ENCODE measurements at regions not wholly inside any gene's neighbourhood (a gene's known extent, or its start where the extent isn't known, plus 50 kb on each side); places are given as distances from the start of the nearest gene placed in this dataset.

GRCh38 chr14:97625477-97625876, 828.3 kb downstream of the VRK1 start:
- WGBS, 3 donors = 45 to 47% (median 46%) methylated on average over 3 of the region's 3 CpGs
- Histone ChIP-seq H3K36me3 (ENCODE audit: control insufficient read depth in 3 of 3, insufficient read depth in 2 of 3, low read depth in 1 of 3, low read length in 3 of 3) (no peaks in the 10 kb centered on the region), H3K4me3 (ENCODE audit: low read depth in 1 of 3, low read length in 3 of 3) (no peak overlapping the region), H3K27ac (ENCODE audit: low read depth in 1 of 3, low read length in 2 of 3) (no peak overlapping the region), H3K27me3 (ENCODE audit: control insufficient read depth in 3 of 3, insufficient read depth in 3 of 3, low read length in 3 of 3) (no peaks in the 10 kb centered on the region), H3K4me1 (ENCODE audit: control insufficient read depth in 3 of 3, insufficient read depth in 2 of 3, low read depth in 1 of 3, low read length in 2 of 3) (no peaks in the 10 kb centered on the region), H3K9me3 (ENCODE audit: control insufficient read depth in 2 of 2, insufficient read depth in 1 of 2, low read depth in 1 of 2, low read length in 1 of 2) (no peaks in the 10 kb centered on the region)
- no peak for DNase-seq
- FAIRE-seq = no peak

- 49 to 63% (median 61%) methylated on average over 4 of the region's 4 CpGs for WGBS, 3 donors
- Histone ChIP-seq H3K4me1 (ENCODE audit: control insufficient read depth in 3 of 3, insufficient read depth in 2 of 3, low read depth in 1 of 3, low read length in 2 of 3) (no peaks in the 10 kb centered on the region), H3K9me3 (ENCODE audit: control insufficient read depth in 2 of 2, insufficient read depth in 1 of 2, low read depth in 1 of 2, low read length in 1 of 2) (no peaks in the 10 kb centered on the region), H3K4me3 (ENCODE audit: low read depth in 1 of 3, low read length in 3 of 3) (no peak overlapping the region), H3K27me3 (ENCODE audit: control insufficient read depth in 3 of 3, insufficient read depth in 3 of 3, low read length in 3 of 3) (no peaks in the 10 kb centered on the region), H3K36me3 (ENCODE audit: control insufficient read depth in 3 of 3, insufficient read depth in 2 of 3, low read depth in 1 of 3, low read length in 3 of 3) (no peaks in the 10 kb centered on the region), H3K27ac (ENCODE audit: low read depth in 1 of 3, low read length in 2 of 3) (no peak overlapping the region)
- FAIRE-seq = no peak
- no peak for DNase-seq
Measured at GRCh38 chr14:97626088-97626487, 828.9 kb downstream of the VRK1 start.

GRCh38 chr14:97630249-97630648, 833.1 kb downstream of the VRK1 start:
- no peak for FAIRE-seq
- 74 to 81% (median 77%) methylated on average over 5 of the region's 5 CpGs for WGBS, 3 donors
- Histone ChIP-seq H3K4me3 (ENCODE audit: low read depth in 1 of 3, low read length in 3 of 3) (no peak overlapping the region), H3K4me1 (ENCODE audit: control insufficient read depth in 3 of 3, insufficient read depth in 2 of 3, low read depth in 1 of 3, low read length in 2 of 3) (no peaks in the 10 kb centered on the region), H3K9me3 (ENCODE audit: control insufficient read depth in 2 of 2, insufficient read depth in 1 of 2, low read depth in 1 of 2, low read length in 1 of 2) (no peaks in the 10 kb centered on the region), H3K27me3 (ENCODE audit: control insufficient read depth in 3 of 3, insufficient read depth in 3 of 3, low read length in 3 of 3) (no peaks in the 10 kb centered on the region), H3K27ac (ENCODE audit: low read depth in 1 of 3, low read length in 2 of 3) (no peak overlapping the region), H3K36me3 (ENCODE audit: control insufficient read depth in 3 of 3, insufficient read depth in 2 of 3, low read depth in 1 of 3, low read length in 3 of 3) (no peaks in the 10 kb centered on the region)
- no peak for DNase-seq

- H3K27me3 ChIP-seq (ENCODE audit: control insufficient read depth in 3 of 3, insufficient read depth in 3 of 3, low read length in 3 of 3) = no peaks in the 10 kb centered on the region
- 77 to 80% (median 80%) methylated on average over 4 of the region's 4 CpGs for WGBS, 3 donors
- FAIRE-seq (no peak), DNase-seq (no peak)
- no peaks in the 10 kb centered on the region for H3K9me3 ChIP-seq (ENCODE audit: control insufficient read depth in 2 of 2, insufficient read depth in 1 of 2, low read depth in 1 of 2, low read length in 1 of 2)
- no peak overlapping the region for H3K27ac ChIP-seq (ENCODE audit: low read depth in 1 of 3, low read length in 2 of 3)
- H3K4me1 ChIP-seq (ENCODE audit: control insufficient read depth in 3 of 3, insufficient read depth in 2 of 3, low read depth in 1 of 3, low read length in 2 of 3) = no peaks in the 10 kb centered on the region
- H3K36me3 ChIP-seq (ENCODE audit: control insufficient read depth in 3 of 3, insufficient read depth in 2 of 3, low read depth in 1 of 3, low read length in 3 of 3) = no peaks in the 10 kb centered on the region
- H3K4me3 ChIP-seq (ENCODE audit: low read depth in 1 of 3, low read length in 3 of 3) = no peak overlapping the region
Measured at GRCh38 chr14:97633131-97633738, 836.1 kb downstream of the VRK1 start.

GRCh38 chr14:97634751-97635150, 837.6 kb downstream of the VRK1 start:
- DNase-seq = no peak
- H3K9me3 ChIP-seq (ENCODE audit: control insufficient read depth in 2 of 2, insufficient read depth in 1 of 2, low read depth in 1 of 2, low read length in 1 of 2) = no peaks in the 10 kb centered on the region
- no peaks in the 10 kb centered on the region for H3K36me3 ChIP-seq (ENCODE audit: control insufficient read depth in 3 of 3, insufficient read depth in 2 of 3, low read depth in 1 of 3, low read length in 3 of 3)
- no peaks in the 10 kb centered on the region for H3K27me3 ChIP-seq (ENCODE audit: control insufficient read depth in 3 of 3, insufficient read depth in 3 of 3, low read length in 3 of 3)
- H3K27ac ChIP-seq (ENCODE audit: low read depth in 1 of 3, low read length in 2 of 3) = no peak overlapping the region
- no peaks in the 10 kb centered on the region for H3K4me1 ChIP-seq (ENCODE audit: control insufficient read depth in 3 of 3, insufficient read depth in 2 of 3, low read depth in 1 of 3, low read length in 2 of 3)
- no peak for FAIRE-seq
- 25 to 32% (median 31%) methylated on average over 13 of the region's 13 CpGs for WGBS, 3 donors
- no peak overlapping the region for H3K4me3 ChIP-seq (ENCODE audit: low read depth in 1 of 3, low read length in 3 of 3)

GRCh38 chr14:97638864-97639263, 841.7 kb downstream of the VRK1 start:
- no peak for FAIRE-seq
- 54 to 60% (median 56%) methylated on average over 3 of the region's 3 CpGs for WGBS, 3 donors

GRCh38 chr14:97640031-97640430, 842.8 kb downstream of the VRK1 start:
- no peak for FAIRE-seq

More at GRCh38 chr14:97638864-97639263, 841.7 kb downstream of the VRK1 start:
- DNase-seq = no peak
- no peaks in the 10 kb centered on the region for H3K4me1 ChIP-seq (ENCODE audit: control insufficient read depth in 3 of 3, insufficient read depth in 2 of 3, low read depth in 1 of 3, low read length in 2 of 3)
- H3K36me3 ChIP-seq (ENCODE audit: control insufficient read depth in 3 of 3, insufficient read depth in 2 of 3, low read depth in 1 of 3, low read length in 3 of 3) = no peaks in the 10 kb centered on the region
- H3K4me3 ChIP-seq (ENCODE audit: low read depth in 1 of 3, low read length in 3 of 3) = no peak overlapping the region
- H3K9me3 ChIP-seq (ENCODE audit: control insufficient read depth in 2 of 2, insufficient read depth in 1 of 2, low read depth in 1 of 2, low read length in 1 of 2) = no peaks in the 10 kb centered on the region
- H3K27ac ChIP-seq (ENCODE audit: low read depth in 1 of 3, low read length in 2 of 3) = peak overlapping the region in 1 of 3 donors; percentile 28
- H3K27me3 ChIP-seq (ENCODE audit: control insufficient read depth in 3 of 3, insufficient read depth in 3 of 3, low read length in 3 of 3) = no peaks in the 10 kb centered on the region

GRCh38 chr14:97641827-97642226, 844.6 kb downstream of the VRK1 start:
- WGBS, 3 donors = 59 to 64% (median 63%) methylated on average over 8 of the region's 8 CpGs
- Histone ChIP-seq H3K4me3 (ENCODE audit: low read depth in 1 of 3, low read length in 3 of 3) (no peak overlapping the region), H3K27ac (ENCODE audit: low read depth in 1 of 3, low read length in 2 of 3) (no peak overlapping the region), H3K27me3 (ENCODE audit: control insufficient read depth in 3 of 3, insufficient read depth in 3 of 3, low read length in 3 of 3) (no peaks in the 10 kb centered on the region), H3K4me1 (ENCODE audit: control insufficient read depth in 3 of 3, insufficient read depth in 2 of 3, low read depth in 1 of 3, low read length in 2 of 3) (no peaks in the 10 kb centered on the region), H3K9me3 (ENCODE audit: control insufficient read depth in 2 of 2, insufficient read depth in 1 of 2, low read depth in 1 of 2, low read length in 1 of 2) (no peaks in the 10 kb centered on the region), H3K36me3 (ENCODE audit: control insufficient read depth in 3 of 3, insufficient read depth in 2 of 3, low read depth in 1 of 3, low read length in 3 of 3) (no peaks in the 10 kb centered on the region)
- no peak for FAIRE-seq
- no peak for DNase-seq

More at GRCh38 chr14:97640031-97640430, 842.8 kb downstream of the VRK1 start:
- H3K27me3 ChIP-seq (ENCODE audit: control insufficient read depth in 3 of 3, insufficient read depth in 3 of 3, low read length in 3 of 3) = no peaks in the 10 kb centered on the region
- H3K4me3 ChIP-seq (ENCODE audit: low read depth in 1 of 3, low read length in 3 of 3) = no peak overlapping the region
- WGBS, 3 donors = 58 to 69% (median 59%) methylated on average over 5 of the region's 5 CpGs
- DNase-seq = no peak
- H3K4me1 ChIP-seq (ENCODE audit: control insufficient read depth in 3 of 3, insufficient read depth in 2 of 3, low read depth in 1 of 3, low read length in 2 of 3) = no peaks in the 10 kb centered on the region
- H3K27ac ChIP-seq (ENCODE audit: low read depth in 1 of 3, low read length in 2 of 3) = no peak overlapping the region
- H3K9me3 ChIP-seq (ENCODE audit: control insufficient read depth in 2 of 2, insufficient read depth in 1 of 2, low read depth in 1 of 2, low read length in 1 of 2) = no peaks in the 10 kb centered on the region
- no peaks in the 10 kb centered on the region for H3K36me3 ChIP-seq (ENCODE audit: control insufficient read depth in 3 of 3, insufficient read depth in 2 of 3, low read depth in 1 of 3, low read length in 3 of 3)

- Histone ChIP-seq H3K9me3 (ENCODE audit: control insufficient read depth in 2 of 2, insufficient read depth in 1 of 2, low read depth in 1 of 2, low read length in 1 of 2) (no peaks in the 10 kb centered on the region), H3K27me3 (ENCODE audit: control insufficient read depth in 3 of 3, insufficient read depth in 3 of 3, low read length in 3 of 3) (no peaks in the 10 kb centered on the region), H3K4me1 (ENCODE audit: control insufficient read depth in 3 of 3, insufficient read depth in 2 of 3, low read depth in 1 of 3, low read length in 2 of 3) (no peaks in the 10 kb centered on the region), H3K4me3 (ENCODE audit: low read depth in 1 of 3, low read length in 3 of 3) (no peak overlapping the region), H3K36me3 (ENCODE audit: control insufficient read depth in 3 of 3, insufficient read depth in 2 of 3, low read depth in 1 of 3, low read length in 3 of 3) (no peaks in the 10 kb centered on the region), H3K27ac (ENCODE audit: low read depth in 1 of 3, low read length in 2 of 3) (no peak overlapping the region)
- DNase-seq (no peak), FAIRE-seq (no peak)
- WGBS, 3 donors = 53 to 63% (median 59%) methylated on average over 3 of the region's 3 CpGs
Measured at GRCh38 chr14:97642631-97643030, 845.4 kb downstream of the VRK1 start.
